Right atrium auricular region (tissue), 2 donors: ENCODE measurements at regions not wholly inside any gene's neighbourhood (a gene's known extent, or its start where the extent isn't known, plus 50 kb on each side); places are given as distances from the start of the nearest gene placed in this dataset.
"Not testable (repeated sequence)": the region's sequence is repeated elsewhere in the genome, so short reads cannot be mapped to it uniquely, and the experiment has no call there.

Experiments used
- DNase-seq: peaks from one replicate; pipeline ENCODE4 v3.0.0-alpha.2; 2019; ENCODE audit warnings: low spot score
- H3K27ac ChIP-seq, 2 donors: fragments of 200-600 bp; sonication (generic); 1 replicate in 1 of 2; 2 replicates in 1 of 2; pipeline ENCODE4 v1.5.1; 2016 to 2019
- H3K27me3 ChIP-seq, 2 donors: fragments of 200-600 bp; sonication (generic); one replicate each; pipeline versions ENCODE4 v1.5.1 to v1.6.0; 2017 to 2019
- H3K36me3 ChIP-seq: fragments of 200-600 bp; sonication (generic); one replicate; pipeline ENCODE4 v1.5.1; 2016
- H3K4me1 ChIP-seq, 2 donors: fragments of 200-600 bp; sonication (generic); one replicate each; pipeline versions ENCODE4 v1.5.1 to v1.6.0; 2017 to 2019
- H3K4me3 ChIP-seq, 2 donors: fragments of 200-600 bp; sonication (generic); 1 replicate in 1 of 2; 2 replicates in 1 of 2; pipeline ENCODE4 v1.5.1; 2017 to 2019; ENCODE audit warnings: mild to moderate bottlenecking in 1 of 2, moderate library complexity in 1 of 2
- H3K9me3 ChIP-seq, 2 donors: fragments of 200-600 bp; sonication (generic); one replicate each; pipeline ENCODE4 v1.5.1; 2019
- CTCF ChIP-seq, 2 donors: fragments of 200-600 bp; sonication (generic); IDR thresholded peaks; one replicate each; pipeline ENCODE4 v1.5.1; 2019; ENCODE audit warnings: antibody characterized with exemption in 2 of 2

- Histone ChIP-seq H3K27ac (no peak overlapping the region), H3K9me3 (peaks cover 0 to 6% of the 10 kb centered on the region in 2 donors), H3K27me3 (no peaks in the 10 kb centered on the region), H3K4me3 (no peak overlapping the region), H3K4me1 (no peaks in the 10 kb centered on the region), H3K36me3 (no peaks in the 10 kb centered on the region)
- no peak for TF ChIP-seq CTCF (IDR thresholded peaks at IDR 0.05)
- no peak for DNase-seq
These were observed 129.3 kb upstream of the PHYHIPL start for GRCh38 chr10:59047180-59047579.

- TF ChIP-seq CTCF (IDR thresholded peaks at IDR 0.05): no peak
- H3K4me3 ChIP-seq: no peak overlapping the region
- no peaks in the 10 kb centered on the region for H3K36me3 ChIP-seq
- H3K4me1 ChIP-seq: no peaks in the 10 kb centered on the region
- no peak for DNase-seq
- H3K27me3 ChIP-seq: no peaks in the 10 kb centered on the region
- peaks cover 0 to 6% of the 10 kb centered on the region in 2 donors for H3K9me3 ChIP-seq
- H3K27ac ChIP-seq: no peak overlapping the region
These were observed 128.4 kb upstream of the PHYHIPL start for GRCh38 chr10:59047957-59048618.

GRCh38 chr10:59053502-59053901 is 122.9 kb upstream of the PHYHIPL start:
- H3K4me3 ChIP-seq: not testable (repeated sequence)

GRCh38 chr10:59055045-59055444 is 121.4 kb upstream of the PHYHIPL start:
- no peak overlapping the region for H3K27ac ChIP-seq

More at GRCh38 chr10:59053502-59053901, 122.9 kb upstream of the PHYHIPL start:
- not testable (repeated sequence) for H3K9me3 ChIP-seq, DNase-seq, H3K4me1 ChIP-seq, H3K27ac ChIP-seq, H3K27me3 ChIP-seq, H3K36me3 ChIP-seq

GRCh38 chr10:59057345-59057744 is 119.1 kb upstream of the PHYHIPL start:
- no peak for DNase-seq
- Histone ChIP-seq H3K9me3 (no peaks in the 10 kb centered on the region), H3K27me3 (no peaks in the 10 kb centered on the region), H3K4me3 (no peak overlapping the region), H3K27ac (no peak overlapping the region), H3K4me1 (no peaks in the 10 kb centered on the region), H3K36me3 (no peaks in the 10 kb centered on the region)
- TF ChIP-seq CTCF (IDR thresholded peaks at IDR 0.05): no peak

More at GRCh38 chr10:59055045-59055444, 121.4 kb upstream of the PHYHIPL start:
- Histone ChIP-seq H3K36me3 (no peaks in the 10 kb centered on the region), H3K9me3 (peaks cover 0 to 1% of the 10 kb centered on the region in 2 donors), H3K27me3 (no peaks in the 10 kb centered on the region), H3K4me3 (no peak overlapping the region), H3K4me1 (no peaks in the 10 kb centered on the region)
- DNase-seq: no peak
- TF ChIP-seq CTCF (IDR thresholded peaks at IDR 0.05): no peak

- H3K9me3 ChIP-seq: no peaks in the 10 kb centered on the region
- TF ChIP-seq CTCF (IDR thresholded peaks at IDR 0.05): no peak
- no peaks in the 10 kb centered on the region for H3K27me3 ChIP-seq
- H3K4me1 ChIP-seq: no peaks in the 10 kb centered on the region
- DNase-seq: no peak
- no peaks in the 10 kb centered on the region for H3K36me3 ChIP-seq
- no peak overlapping the region for H3K27ac ChIP-seq
- H3K4me3 ChIP-seq: no peak overlapping the region
These were observed 115.6 kb upstream of the PHYHIPL start for GRCh38 chr10:59060852-59061251.
